Hepatocyte (in vitro differentiated cells): ENCODE measurements at regions not wholly inside any gene's neighbourhood (a gene's known extent, or its start where the extent isn't known, plus 50 kb on each side); places are given as distances from the start of the nearest gene placed in this dataset.

Experiments used
- DNase-seq: peaks from one replicate; pipeline ENCODE4 v3.0.0-alpha.2; 2016; ENCODE audit warnings: low spot score
- H2AFZ ChIP-seq: fragments of 200-600 bp; sonication (generic); 2 replicates; pipeline ENCODE4 v1.6.0; 2016; ENCODE audit warnings: antibody characterized with exemption, mild to moderate bottlenecking
- H3K27ac ChIP-seq: fragments of 200-600 bp; sonication (generic); 2 replicates; pipeline ENCODE4 v1.5.1; 2016; ENCODE audit warnings: mild to moderate bottlenecking
- H3K27me3 ChIP-seq: fragments of 200-600 bp; sonication (generic); 2 replicates; pipeline ENCODE4 v1.6.1; 2016
- H3K36me3 ChIP-seq: fragments of 200-600 bp; sonication (generic); replicated peaks from 2 replicates; pipeline ENCODE4 v1.5.1; 2016; ENCODE audit warnings: low read depth; ENCODE audit not compliant: insufficient read depth
- H3K4me1 ChIP-seq: fragments of 200-600 bp; sonication (generic); 2 replicates; pipeline ENCODE4 v1.5.1; 2016; ENCODE audit warnings: mild to moderate bottlenecking, moderate library complexity; ENCODE audit not compliant: insufficient read depth
- H3K4me2 ChIP-seq: fragments of 200-600 bp; sonication (generic); 2 replicates; pipeline ENCODE4 v1.6.0; 2016
- H3K4me3 ChIP-seq: fragments of 200-600 bp; sonication (generic); 2 replicates; pipeline ENCODE4 v1.5.1; 2016; ENCODE audit warnings: mild to moderate bottlenecking
- H3K79me2 ChIP-seq: fragments of 200-600 bp; sonication (generic); 2 replicates; pipeline ENCODE4 v1.6.0; 2017; ENCODE audit warnings: mild to moderate bottlenecking
- H3K9me2 ChIP-seq: fragments of 200-600 bp; sonication (generic); replicated peaks from 2 replicates; pipeline ENCODE4 v1.6.0; 2017; ENCODE audit warnings: mild to moderate bottlenecking; ENCODE audit not compliant: insufficient read depth
- H3K9me3 ChIP-seq: fragments of 200-600 bp; sonication (generic); 2 replicates; pipeline ENCODE4 v1.5.1; 2016; ENCODE audit warnings: low read depth, mild to moderate bottlenecking
- H4K20me1 ChIP-seq: fragments of 200-600 bp; sonication (generic); 2 replicates; pipeline ENCODE4 v1.6.0; 2016; ENCODE audit warnings: mild to moderate bottlenecking; ENCODE audit not compliant: insufficient read depth, poor library complexity, severe bottlenecking
- EZH2 ChIP-seq: fragments of 200-600 bp; sonication (generic); IDR thresholded peaks from 2 replicates; pipeline ENCODE4 v1.6.1; 2016; ENCODE audit warnings: antibody characterized with exemption, mild to moderate bottlenecking, borderline replicate concordance
- EZH2phosphoT487 ChIP-seq: fragments of 200-600 bp; sonication (generic); IDR thresholded peaks from one replicate; pipeline ENCODE4 v1.6.1; 2018; ENCODE audit warnings: antibody characterized with exemption, mild to moderate bottlenecking, low read depth, moderate library complexity; ENCODE audit not compliant: unreplicated experiment, severe bottlenecking
- WGBS: methylation state at CpG from one replicate; pipeline ENCODE4 v1.1.6; 2016; ENCODE audit warnings: low lambda C conversion rate; ENCODE audit errors: missing lambda C conversion rate; 5-methylcytosine and 5-hydroxymethylcytosine counted together
- TF ChIP-seq, protein P1 (sequence below): fragments of 200-600 bp; sonication (generic); IDR thresholded peaks from 2 replicates; pipeline ENCODE4 v1.5.1; 2016; ENCODE audit warnings: antibody characterized with exemption, mild to moderate bottlenecking; ENCODE audit not compliant: poor library complexity

DNA sequence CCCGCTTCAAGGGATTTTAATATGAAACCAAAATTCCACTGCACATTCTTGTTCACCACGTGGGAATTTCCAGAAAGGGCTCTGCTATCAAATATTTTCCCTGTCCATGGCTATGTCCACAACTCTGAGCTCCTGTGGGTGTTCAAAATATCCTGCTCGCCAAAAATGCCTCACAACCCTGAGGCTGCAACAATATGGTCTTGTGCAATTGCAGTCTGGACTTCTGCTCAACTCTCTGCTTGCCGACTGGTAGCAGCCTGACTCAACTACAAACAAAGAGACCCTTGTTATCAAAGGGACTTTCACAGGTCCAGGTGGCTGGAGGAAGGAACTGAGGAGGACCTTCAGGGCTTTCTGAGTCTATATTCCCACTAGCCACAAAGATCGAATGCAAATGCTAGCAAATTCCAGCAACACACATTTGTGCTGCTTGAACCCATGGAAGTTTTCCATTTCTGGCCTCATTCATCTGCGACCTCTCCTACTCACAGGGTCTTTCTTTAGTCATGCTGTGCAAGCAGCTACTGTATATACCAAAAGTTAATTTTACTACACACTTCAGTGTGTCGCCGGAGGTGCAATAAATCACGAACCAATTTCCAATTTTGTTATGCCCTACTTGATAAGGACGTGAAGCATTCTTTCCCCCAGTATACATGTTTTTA, 169.2 kb upstream of the SLC30A5 start:
- no peak overlapping the region for H2AFZ ChIP-seq

GRCh38 chr5:68928617-68929302, 165.1 kb upstream of the SLC30A5 start:
- Histone ChIP-seq H3K27ac (no peak overlapping the region), H3K27me3 (no peaks in the 10 kb centered on the region), H3K4me1 (no peaks in the 10 kb centered on the region), H3K79me2 (no peaks in the 10 kb centered on the region), H2AFZ (no peak overlapping the region), H3K9me3 (no peaks in the 10 kb centered on the region), H3K9me2 (no peaks in the 10 kb centered on the region), H3K4me2 (no peak overlapping the region), H3K4me3 (no peak overlapping the region), H4K20me1 (no peaks in the 10 kb centered on the region), H3K36me3 (no peaks in the 10 kb centered on the region)
- TF ChIP-seq, protein P1, sequence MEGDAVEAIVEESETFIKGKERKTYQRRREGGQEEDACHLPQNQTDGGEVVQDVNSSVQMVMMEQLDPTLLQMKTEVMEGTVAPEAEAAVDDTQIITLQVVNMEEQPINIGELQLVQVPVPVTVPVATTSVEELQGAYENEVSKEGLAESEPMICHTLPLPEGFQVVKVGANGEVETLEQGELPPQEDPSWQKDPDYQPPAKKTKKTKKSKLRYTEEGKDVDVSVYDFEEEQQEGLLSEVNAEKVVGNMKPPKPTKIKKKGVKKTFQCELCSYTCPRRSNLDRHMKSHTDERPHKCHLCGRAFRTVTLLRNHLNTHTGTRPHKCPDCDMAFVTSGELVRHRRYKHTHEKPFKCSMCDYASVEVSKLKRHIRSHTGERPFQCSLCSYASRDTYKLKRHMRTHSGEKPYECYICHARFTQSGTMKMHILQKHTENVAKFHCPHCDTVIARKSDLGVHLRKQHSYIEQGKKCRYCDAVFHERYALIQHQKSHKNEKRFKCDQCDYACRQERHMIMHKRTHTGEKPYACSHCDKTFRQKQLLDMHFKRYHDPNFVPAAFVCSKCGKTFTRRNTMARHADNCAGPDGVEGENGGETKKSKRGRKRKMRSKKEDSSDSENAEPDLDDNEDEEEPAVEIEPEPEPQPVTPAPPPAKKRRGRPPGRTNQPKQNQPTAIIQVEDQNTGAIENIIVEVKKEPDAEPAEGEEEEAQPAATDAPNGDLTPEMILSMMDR = no peak
- TF ChIP-seq EZH2 (no peak), EZH2phosphoT487 (no peak)
- DNase-seq = no peak
- WGBS = 84% methylated on average over 2 of the region's 2 CpGs

More for the DNA sequence above, 169.2 kb upstream of the SLC30A5 start:
- no peak overlapping the region for H3K4me2 ChIP-seq
- no peak overlapping the region for H3K4me3 ChIP-seq
- no peaks in the 10 kb centered on the region for H3K79me2 ChIP-seq
- WGBS = 77% methylated on average over 10 of the region's 10 CpGs
- no peak for DNase-seq
- no peaks in the 10 kb centered on the region for H4K20me1 ChIP-seq
- no peaks in the 10 kb centered on the region for H3K9me3 ChIP-seq
- H3K9me2 ChIP-seq = no peaks in the 10 kb centered on the region
- H3K27me3 ChIP-seq = no peaks in the 10 kb centered on the region
- no peaks in the 10 kb centered on the region for H3K4me1 ChIP-seq
- no peak overlapping the region for H3K27ac ChIP-seq
- TF ChIP-seq EZH2phosphoT487 = no peak
- no peak for TF ChIP-seq EZH2
- TF ChIP-seq, protein P1 = no peak
- no peaks in the 10 kb centered on the region for H3K36me3 ChIP-seq

DNA sequence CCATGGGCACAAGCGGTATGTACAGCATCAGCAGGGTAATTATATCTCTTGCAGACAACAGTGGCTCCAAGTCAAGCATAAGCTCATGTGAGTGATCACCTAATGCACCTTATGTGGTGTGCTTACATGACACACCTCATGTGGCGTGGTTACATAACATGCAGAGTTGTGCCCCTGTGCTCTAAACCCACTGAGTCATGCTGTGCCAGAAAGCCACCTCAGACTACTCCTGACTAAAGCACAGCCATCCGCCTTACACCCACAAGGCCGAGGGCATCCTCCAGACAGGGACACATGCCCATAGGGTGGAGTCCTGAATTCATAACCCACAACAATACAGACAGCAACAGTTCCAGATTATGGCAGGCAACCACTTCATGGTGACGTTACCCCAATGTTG, 163.7 kb upstream of the SLC30A5 start:
- TF ChIP-seq EZH2 (no peak), EZH2phosphoT487 (no peak)
- TF ChIP-seq, protein P1 = no peak
- DNase-seq = no peak
- no peaks in the 10 kb centered on the region for H3K9me2 ChIP-seq
- H3K79me2 ChIP-seq = no peaks in the 10 kb centered on the region
- no peaks in the 10 kb centered on the region for H4K20me1 ChIP-seq
- no peak overlapping the region for H3K4me2 ChIP-seq
- H3K4me1 ChIP-seq = no peaks in the 10 kb centered on the region
- no peaks in the 10 kb centered on the region for H3K36me3 ChIP-seq
- H3K4me3 ChIP-seq = no peak overlapping the region
- no peak overlapping the region for H2AFZ ChIP-seq
- no peaks in the 10 kb centered on the region for H3K27me3 ChIP-seq
- no peaks in the 10 kb centered on the region for H3K9me3 ChIP-seq
- no peak overlapping the region for H3K27ac ChIP-seq
- 93% methylated on average over 5 of the region's 5 CpGs for WGBS
